ENCODE measurements at regions not wholly inside any gene's neighbourhood (a gene's known extent, or its start where the extent isn't known, plus 50 kb on each side); places are given as distances from the start of the nearest gene placed in this dataset.

GRCh38 chr12:118874698-118875548 is 106.4 kb upstream of the SRRM4 start:
- Histone ChIP-seq H3K79me2 (ENCODE audit: low read depth) (no peaks in the 10 kb centered on the region), H3F3A (ENCODE audit: insufficient read depth, low read depth) (no peaks in the 10 kb centered on the region), H2AFZ (no peak overlapping the region), H3K4me2 (no peak overlapping the region), H3K36me3 (ENCODE audit: low read depth) (no peaks in the 10 kb centered on the region), H3K27me3 (ENCODE audit: insufficient read depth, low read depth) (peaks cover 25% of the 10 kb centered on the region), H3K9me3 (ENCODE audit: insufficient read depth, low read depth) (no peaks in the 10 kb centered on the region), H4K20me1 (ENCODE audit: insufficient read depth) (no peaks in the 10 kb centered on the region), H3K4me1 (replicated peaks; ENCODE audit: insufficient read depth) (no peaks in the 10 kb centered on the region), H3K9me2 (ENCODE audit: insufficient read depth) (no peaks in the 10 kb centered on the region), H3K4me3 (no peak overlapping the region), H3K27ac (no peak overlapping the region)
- CTCF ChIA-PET = no interaction called here
- TF ChIP-seq EZH2 (IDR thresholded peaks at IDR 0.05; ENCODE audit: low read depth) (no peak), CTCF (conservative IDR thresholded peaks at IDR 0.05) (no peak)
- POLR2A ChIA-PET (ENCODE audit: unreplicated experiment) = no interaction called here
- no TSS peak for BruUV-seq (replicated peaks)
- intact Hi-C loops (cut with micrococcal nuclease; ENCODE audit: unreplicated experiment) = no loop called here
- DNase-seq = no peak

- ChIA-PET POLR2A (ENCODE audit: unreplicated experiment) (no interaction called here), CTCF (no interaction called here)
- Histone ChIP-seq H3K27ac (no peak overlapping the region), H2AFZ (no peak overlapping the region), H3K9me3 (ENCODE audit: insufficient read depth, low read depth) (no peaks in the 10 kb centered on the region), H3K9me2 (ENCODE audit: insufficient read depth) (0 out of 2 replicates have a peak, but pooled peaks cover 3% of the 10 kb centered on the region), H3K79me2 (ENCODE audit: low read depth) (no peaks in the 10 kb centered on the region), H4K20me1 (ENCODE audit: insufficient read depth) (no peaks in the 10 kb centered on the region), H3K4me1 (replicated peaks; ENCODE audit: insufficient read depth) (no peaks in the 10 kb centered on the region), H3K4me3 (no peak overlapping the region), H3K27me3 (ENCODE audit: insufficient read depth, low read depth) (peaks cover 19% of the 10 kb centered on the region), H3K4me2 (no peak overlapping the region), H3F3A (ENCODE audit: insufficient read depth, low read depth) (no peaks in the 10 kb centered on the region), H3K36me3 (ENCODE audit: low read depth) (no peaks in the 10 kb centered on the region)
- DNase-seq = no peak
- no peak for TF ChIP-seq CTCF (conservative IDR thresholded peaks at IDR 0.05)
- no peak for TF ChIP-seq EZH2 (IDR thresholded peaks at IDR 0.05; ENCODE audit: low read depth)
- intact Hi-C loops (cut with micrococcal nuclease; ENCODE audit: unreplicated experiment) = no loop called here
- BruUV-seq (replicated peaks) = no TSS peak
These were observed 100.4 kb upstream of the SRRM4 start for GRCh38 chr12:118880720-118881493.

- ChIA-PET CTCF (no interaction called here), POLR2A (ENCODE audit: unreplicated experiment) (no interaction called here)
- 0 out of 2 replicates have a peak, but pooled peaks cover 3% of the 10 kb centered on the region for H3K9me2 ChIP-seq (ENCODE audit: insufficient read depth)
- H3K4me1 ChIP-seq (replicated peaks; ENCODE audit: insufficient read depth) = no peaks in the 10 kb centered on the region
- DNase-seq = no peak
- H3K27me3 ChIP-seq (ENCODE audit: insufficient read depth, low read depth) = peaks cover 4% of the 10 kb centered on the region; the same call in 1 of the 2 replicates
- H3K4me2 ChIP-seq = no peak overlapping the region
- intact Hi-C loops (cut with micrococcal nuclease; ENCODE audit: unreplicated experiment) = no loop called here
- H3K4me3 ChIP-seq = no peak overlapping the region
- H3K9me3 ChIP-seq (ENCODE audit: insufficient read depth, low read depth) = no peaks in the 10 kb centered on the region
- no TSS peak for BruUV-seq (replicated peaks)
- no peaks in the 10 kb centered on the region for H3K36me3 ChIP-seq (ENCODE audit: low read depth)
- no peak for TF ChIP-seq CTCF (conservative IDR thresholded peaks at IDR 0.05)
- TF ChIP-seq EZH2 (IDR thresholded peaks at IDR 0.05; ENCODE audit: low read depth) = no peak
- no peak overlapping the region for H2AFZ ChIP-seq
- no peak overlapping the region for H3K27ac ChIP-seq
- H3K79me2 ChIP-seq (ENCODE audit: low read depth) = no peaks in the 10 kb centered on the region
- H3F3A ChIP-seq (ENCODE audit: insufficient read depth, low read depth) = no peaks in the 10 kb centered on the region
- H4K20me1 ChIP-seq (ENCODE audit: insufficient read depth) = no peaks in the 10 kb centered on the region
These were observed 97.1 kb upstream of the SRRM4 start for GRCh38 chr12:118884226-118884625.

Data from PC-9 (cell line).